Omental fat pad (tissue), 3 donors: ENCODE measurements at regions not wholly inside any gene's neighbourhood (a gene's known extent, or its start where the extent isn't known, plus 50 kb on each side); places are given as distances from the start of the nearest gene placed in this dataset.

Experiments
- ATAC-seq: fragments of 150-250 bp; one replicate; pipeline ENCODE4 v1.9.1; 2016; ENCODE audit warnings: mild to moderate bottlenecking, moderate library complexity; ENCODE audit not compliant: low FRiP score
- DNase-seq: peaks from one replicate; pipeline ENCODE4 v3.0.0-alpha.2; 2019; ENCODE audit warnings: low spot score
- TF ChIP-seq, protein P1 (sequence below), 3 donors: fragments of 450-650 bp; IDR thresholded peaks; one replicate each; pipeline ENCODE4 v1.5.1; 2016 to 2017; ENCODE audit warnings: antibody characterized with exemption in 3 of 3, mild to moderate bottlenecking in 3 of 3, moderate library complexity in 2 of 3

DNA sequence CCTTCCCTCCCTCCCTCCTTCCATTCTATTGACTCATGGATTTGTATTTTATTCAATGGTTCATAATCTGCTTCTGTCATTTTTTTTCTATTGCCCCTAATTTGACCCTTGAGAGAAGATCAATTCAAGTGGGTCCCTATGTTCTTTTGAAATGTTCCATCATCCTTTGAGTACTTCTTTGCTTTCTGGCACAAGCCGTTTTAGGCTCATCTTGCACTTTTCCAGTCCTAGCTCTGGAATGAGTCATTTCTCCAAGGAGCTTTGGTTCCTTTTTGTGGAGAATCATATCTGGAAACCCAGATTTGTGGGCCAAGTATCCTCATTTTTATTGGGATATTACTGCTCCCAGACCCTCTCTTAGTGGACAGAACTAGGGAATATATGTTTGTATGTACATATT, 126.8 kb upstream of the PTPN3 start:
- ATAC-seq (no peak), DNase-seq (no peak)
- TF ChIP-seq, protein P1, sequence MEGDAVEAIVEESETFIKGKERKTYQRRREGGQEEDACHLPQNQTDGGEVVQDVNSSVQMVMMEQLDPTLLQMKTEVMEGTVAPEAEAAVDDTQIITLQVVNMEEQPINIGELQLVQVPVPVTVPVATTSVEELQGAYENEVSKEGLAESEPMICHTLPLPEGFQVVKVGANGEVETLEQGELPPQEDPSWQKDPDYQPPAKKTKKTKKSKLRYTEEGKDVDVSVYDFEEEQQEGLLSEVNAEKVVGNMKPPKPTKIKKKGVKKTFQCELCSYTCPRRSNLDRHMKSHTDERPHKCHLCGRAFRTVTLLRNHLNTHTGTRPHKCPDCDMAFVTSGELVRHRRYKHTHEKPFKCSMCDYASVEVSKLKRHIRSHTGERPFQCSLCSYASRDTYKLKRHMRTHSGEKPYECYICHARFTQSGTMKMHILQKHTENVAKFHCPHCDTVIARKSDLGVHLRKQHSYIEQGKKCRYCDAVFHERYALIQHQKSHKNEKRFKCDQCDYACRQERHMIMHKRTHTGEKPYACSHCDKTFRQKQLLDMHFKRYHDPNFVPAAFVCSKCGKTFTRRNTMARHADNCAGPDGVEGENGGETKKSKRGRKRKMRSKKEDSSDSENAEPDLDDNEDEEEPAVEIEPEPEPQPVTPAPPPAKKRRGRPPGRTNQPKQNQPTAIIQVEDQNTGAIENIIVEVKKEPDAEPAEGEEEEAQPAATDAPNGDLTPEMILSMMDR (IDR thresholded peaks at IDR 0.05) = no peak

DNA sequence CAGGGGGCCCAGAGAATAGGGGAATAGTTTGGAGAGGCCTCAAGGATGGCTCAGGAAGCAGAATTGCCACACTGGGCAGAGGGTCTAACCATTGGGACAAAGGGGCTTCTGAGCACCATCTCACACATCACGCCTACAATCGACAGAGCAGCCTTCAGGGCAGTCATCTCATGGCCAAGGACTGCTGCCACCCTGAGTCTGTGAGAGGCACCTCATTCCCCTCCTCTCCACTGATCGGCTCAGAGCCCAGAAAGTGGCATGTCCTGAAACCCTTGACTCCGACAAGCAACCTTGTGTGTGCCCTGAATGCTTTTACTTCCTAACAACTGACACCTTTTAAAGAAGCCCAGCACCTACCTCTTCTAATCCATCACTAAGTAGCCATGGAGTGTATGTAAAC, 128.9 kb upstream of the PTPN3 start:
- no peak for DNase-seq
- TF ChIP-seq, protein P1 (IDR thresholded peaks at IDR 0.05) = no peak
- ATAC-seq = no peak

GRCh38 chr9:109629615-109630014, 131.5 kb upstream of the PTPN3 start:
- no peak for ATAC-seq
- TF ChIP-seq, protein P1 (IDR thresholded peaks at IDR 0.05) = no peak
- no peak for DNase-seq

DNA sequence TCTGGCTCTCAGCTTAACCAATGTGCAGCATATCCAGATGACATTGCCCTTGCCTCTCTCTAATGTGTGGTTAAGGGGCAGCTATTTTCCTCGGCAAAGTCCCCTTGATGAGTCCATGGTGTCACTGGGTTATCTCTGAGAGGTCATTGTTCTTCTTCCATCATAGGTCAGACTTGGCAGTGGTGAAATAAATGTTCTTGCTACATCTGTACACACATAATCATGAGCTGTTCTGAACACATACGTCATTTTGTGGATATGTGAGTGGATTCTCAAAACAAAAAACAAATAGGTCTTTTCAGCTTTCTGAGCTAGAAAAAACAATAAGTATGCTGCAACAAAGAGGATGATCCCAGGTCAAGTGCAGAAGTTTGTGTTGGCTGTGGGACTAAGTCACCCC, 134.7 kb upstream of the PTPN3 start:
- ATAC-seq = no peak
- DNase-seq = no peak
- TF ChIP-seq, protein P1 (IDR thresholded peaks at IDR 0.05) = no peak

DNA sequence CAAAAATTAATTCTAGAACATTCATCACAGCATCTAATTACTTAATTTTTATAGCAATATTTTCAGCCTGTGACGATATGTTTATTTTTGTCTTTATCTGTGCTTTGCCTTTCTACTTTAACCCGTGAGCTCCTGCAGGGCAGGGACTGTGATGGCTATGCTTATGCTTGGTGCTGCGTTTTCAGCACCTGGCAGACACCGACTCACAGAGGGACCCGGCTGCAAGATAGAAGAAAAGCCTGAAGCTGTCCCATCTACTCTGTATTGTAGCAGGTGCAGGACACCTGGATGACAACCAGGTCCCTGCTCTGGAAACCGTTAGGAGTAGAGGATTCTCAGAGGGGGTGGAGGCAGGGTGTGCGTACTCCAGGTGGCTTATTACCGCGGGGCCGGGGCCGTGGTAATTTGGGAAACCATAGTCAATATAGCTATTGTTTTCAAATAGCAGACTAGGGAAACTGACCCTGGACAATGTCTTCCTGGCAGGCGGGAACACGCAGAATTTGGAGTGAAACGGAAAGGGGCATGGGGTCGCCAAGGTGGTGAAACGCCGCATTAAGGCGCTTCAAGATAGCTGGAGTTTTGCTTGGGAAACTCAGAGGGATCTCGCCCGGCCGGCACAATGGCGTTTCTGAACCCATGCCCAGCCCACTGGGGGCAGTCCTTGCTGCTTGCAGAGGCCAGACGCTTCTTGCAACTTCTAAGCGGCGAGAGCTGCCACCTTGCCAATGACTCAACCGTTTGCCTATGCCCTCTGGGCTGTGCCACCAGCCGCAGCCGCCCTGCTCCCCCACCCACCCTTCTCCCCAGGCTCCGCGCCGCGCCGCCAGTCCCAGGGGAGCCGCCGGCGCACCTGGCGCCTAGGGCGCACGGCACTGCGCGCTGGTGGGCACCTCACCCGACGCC, 140.1 kb upstream of the PALM2AKAP2 start:
- DNase-seq = no peak
- TF ChIP-seq, protein P1 (IDR thresholded peaks at IDR 0.05) = no peak
- peak; percentile 62 for ATAC-seq

DNA sequence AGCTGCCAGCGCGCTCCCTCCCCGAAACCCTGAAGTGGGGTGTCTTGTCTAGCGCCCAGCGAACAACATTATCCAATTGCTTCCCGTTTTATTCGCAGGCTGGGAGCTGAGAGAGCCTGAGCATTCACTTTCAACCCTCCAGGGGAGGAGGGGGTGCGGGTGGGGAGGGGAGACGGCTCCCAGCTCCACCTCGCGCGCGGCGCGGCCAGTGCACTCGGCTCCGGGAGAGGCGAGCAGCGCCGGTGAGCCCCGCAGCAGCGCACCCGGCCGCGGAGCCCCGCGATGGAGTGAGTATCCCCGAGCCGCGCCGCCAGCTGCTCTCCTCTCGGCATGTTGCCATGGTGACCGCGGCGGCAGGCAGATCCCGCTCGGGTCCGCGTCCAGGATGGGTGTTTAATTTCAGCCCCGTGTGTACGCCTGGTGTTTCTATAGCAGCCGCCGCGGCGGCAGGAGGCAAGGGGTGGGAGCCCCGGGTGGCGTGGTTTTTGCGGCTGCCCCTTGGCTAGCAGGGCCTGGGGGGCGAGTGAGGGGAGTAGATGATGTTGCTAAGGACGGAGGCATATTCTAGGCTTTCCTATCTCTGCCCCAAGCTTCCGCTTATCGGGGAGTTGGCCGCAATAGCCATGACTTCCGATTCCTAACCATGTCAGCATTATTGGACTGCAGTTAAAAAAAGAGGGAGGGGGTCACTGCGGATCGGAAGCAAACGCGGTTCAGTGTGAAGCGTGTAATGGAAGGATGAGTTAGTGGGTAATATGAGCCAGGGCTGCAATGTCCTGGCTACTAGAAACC, 139.2 kb upstream of the PALM2AKAP2 start:
- TF ChIP-seq, protein P1 (IDR thresholded peaks at IDR 0.05) = no peak
- DNase-seq (peak; percentile 29), ATAC-seq (peak; percentile 51)
